ENCODE measurements at regions not wholly inside any gene's neighbourhood (a gene's known extent, or its start where the extent isn't known, plus 50 kb on each side); places are given as distances from the start of the nearest gene placed in this dataset.
A peak's percentile ranks its signal among the peaks of the same experiment; 100 is the strongest.

GRCh38 chr7:84904561-84904960, 282.3 kb downstream of the SEMA3D start:
- no peak overlapping the region for H3K4me3 ChIP-seq (ENCODE audit: low read depth in 2 of 2, low read length in 1 of 2)
- no peaks in the 10 kb centered on the region; a peak in 1 of 4 replicates for H3K4me1 ChIP-seq (ENCODE audit: control insufficient read depth in 1 of 2, insufficient read depth in 2 of 2, low read depth in 1 of 2, low read length in 1 of 2)
- H3K36me3 ChIP-seq (replicated peaks in 1 of 2; ENCODE audit: control insufficient read depth in 1 of 2, insufficient read depth in 2 of 2, low read length in 1 of 2): no peaks in the 10 kb centered on the region
- H3K9me2 ChIP-seq: no peaks in the 10 kb centered on the region
- H3K79me2 ChIP-seq (ENCODE audit: insufficient read depth): no peaks in the 10 kb centered on the region
- POLR2A ChIA-PET: no interaction called here
- H3K9ac ChIP-seq: no peak overlapping the region
- H3K27me3 ChIP-seq (ENCODE audit: insufficient read depth): no peaks in the 10 kb centered on the region
- TF ChIP-seq TCF12 (IDR thresholded peaks at IDR 0.05): no peak
- peak; percentile 32; the same call in 1 of the 2 replicates for TF ChIP-seq FOSL2 (IDR thresholded peaks at IDR 0.05; ENCODE audit: borderline replicate concordance, low read depth)
- H4K20me1 ChIP-seq (ENCODE audit: insufficient read depth): no peaks in the 10 kb centered on the region
- H3K27ac ChIP-seq (ENCODE audit: low read depth in 2 of 2, low read length in 1 of 2): no peak overlapping the region
- no peaks in the 10 kb centered on the region for H3F3A ChIP-seq (replicated peaks; ENCODE audit: insufficient read depth)
- CTCF ChIA-PET: interaction anchor here (1.6 kb wide), 1 partner anchor 18 kb away, joined by 3 read pairs; no protein-coding TSS in a partner anchor
- H3K9me3 ChIP-seq: no peaks in the 10 kb centered on the region
- DNase-seq: no peak
- H2AFZ ChIP-seq (ENCODE audit: low read depth): no peak overlapping the region
- H3K4me2 ChIP-seq: no peak overlapping the region

- Histone ChIP-seq H3K9me3 (no peaks in the 10 kb centered on the region), H3K9ac (no peak overlapping the region), H3K4me2 (no peak overlapping the region), H2AFZ (ENCODE audit: low read depth) (no peak overlapping the region), H3K9me2 (no peaks in the 10 kb centered on the region), H3K27me3 (ENCODE audit: insufficient read depth) (no peaks in the 10 kb centered on the region), H4K20me1 (ENCODE audit: insufficient read depth) (no peaks in the 10 kb centered on the region), H3K36me3 (replicated peaks in 1 of 2; ENCODE audit: control insufficient read depth in 1 of 2, insufficient read depth in 2 of 2, low read length in 1 of 2) (no peaks in the 10 kb centered on the region), H3K4me1 (ENCODE audit: control insufficient read depth in 1 of 2, insufficient read depth in 2 of 2, low read depth in 1 of 2, low read length in 1 of 2) (no peaks in the 10 kb centered on the region), H3F3A (replicated peaks; ENCODE audit: insufficient read depth) (no peaks in the 10 kb centered on the region), H3K27ac (ENCODE audit: low read depth in 2 of 2, low read length in 1 of 2) (no peak overlapping the region), H3K4me3 (ENCODE audit: low read depth in 2 of 2, low read length in 1 of 2) (no peak overlapping the region), H3K79me2 (ENCODE audit: insufficient read depth) (no peaks in the 10 kb centered on the region)
- no peak for TF ChIP-seq FOXM1 (IDR thresholded peaks at IDR 0.05; ENCODE audit: low read depth)
- TF ChIP-seq PBX3 (IDR thresholded peaks at IDR 0.05): no peak
- TF ChIP-seq SIN3A (IDR thresholded peaks at IDR 0.05; ENCODE audit: borderline replicate concordance, low read depth, low read length): no peak
- no peak for TF ChIP-seq TCF12 (IDR thresholded peaks at IDR 0.05)
- TF ChIP-seq GATA2 (CRISPR knock-in tag; IDR thresholded peaks at IDR 0.05): no peak
- TF ChIP-seq IRF3 (IDR thresholded peaks at IDR 0.05; ENCODE audit: low read depth, low read length): no peak
- TF ChIP-seq EZH2phosphoT487 (IDR thresholded peaks at IDR 0.05; ENCODE audit: borderline replicate concordance, low read depth): no peak
- TF ChIP-seq FOXJ3 (CRISPR knock-in tag; IDR thresholded peaks at IDR 0.05): no peak
- TF ChIP-seq RFX5 (IDR thresholded peaks at IDR 0.05; ENCODE audit: low read length): no peak
- no peak for TF ChIP-seq NFIC (IDR thresholded peaks at IDR 0.05; ENCODE audit: borderline replicate concordance)
- TF ChIP-seq ELF1 (IDR thresholded peaks at IDR 0.05): no peak
- no peak for TF ChIP-seq RXRA (IDR thresholded peaks at IDR 0.05; ENCODE audit: borderline replicate concordance, low read depth)
- DNase-seq: no peak
- CTCF ChIA-PET: no interaction called here
- POLR2A ChIA-PET: no interaction called here
Measured at GRCh38 chr7:84901366-84901765, 285.5 kb downstream of the SEMA3D start.
